ENCODE measurements at regions not wholly inside any gene's neighbourhood (a gene's known extent, or its start where the extent isn't known, plus 50 kb on each side); places are given as distances from the start of the nearest gene placed in this dataset.

- Mint-ChIP-seq H3K27me3 (ENCODE audit: insufficient read depth) (no peaks in the 10 kb centered on the region), H3K4me1 (ENCODE audit: low read depth) (no peaks in the 10 kb centered on the region), H3K4me3 (no peak overlapping the region), H3K27ac (no peak overlapping the region), H3K36me3 (ENCODE audit: low read depth) (no peaks in the 10 kb centered on the region), H3K9me3 (peaks cover 20% of the 10 kb centered on the region)
- TF ChIP-seq CTCF (IDR thresholded peaks at IDR 0.05), result no peak
- no peak for DNase-seq
Measured at GRCh38 chr2:142594935-142595334, 282.5 kb upstream of the KYNU start.

- Mint-ChIP-seq H3K9me3 (peaks cover 28% of the 10 kb centered on the region), H3K27me3 (ENCODE audit: insufficient read depth) (no peaks in the 10 kb centered on the region), H3K4me3 (no peak overlapping the region), H3K4me1 (ENCODE audit: low read depth) (no peaks in the 10 kb centered on the region), H3K27ac (no peak overlapping the region), H3K36me3 (ENCODE audit: low read depth) (no peaks in the 10 kb centered on the region)
- DNase-seq, result no peak
- no peak for TF ChIP-seq CTCF (IDR thresholded peaks at IDR 0.05)
Measured at GRCh38 chr2:142592171-142592570, 285.3 kb upstream of the KYNU start.

- H3K4me3 Mint-ChIP-seq, result no peak overlapping the region
- no peaks in the 10 kb centered on the region for H3K27me3 Mint-ChIP-seq (ENCODE audit: insufficient read depth)
- H3K36me3 Mint-ChIP-seq (ENCODE audit: low read depth), result no peaks in the 10 kb centered on the region
- no peak for DNase-seq
- H3K27ac Mint-ChIP-seq, result no peak overlapping the region
- no peaks in the 10 kb centered on the region for H3K4me1 Mint-ChIP-seq (ENCODE audit: low read depth)
- TF ChIP-seq CTCF (IDR thresholded peaks at IDR 0.05), result no peak
- peaks cover 32% of the 10 kb centered on the region for H3K9me3 Mint-ChIP-seq
Measured at GRCh38 chr2:142591420-142591819, 286.0 kb upstream of the KYNU start.

- no peak for DNase-seq
- no peaks in the 10 kb centered on the region for H3K4me1 Mint-ChIP-seq (ENCODE audit: low read depth)
- H3K27ac Mint-ChIP-seq, result no peak overlapping the region
- H3K36me3 Mint-ChIP-seq (ENCODE audit: low read depth), result no peaks in the 10 kb centered on the region
- H3K27me3 Mint-ChIP-seq (ENCODE audit: insufficient read depth), result no peaks in the 10 kb centered on the region
- H3K4me3 Mint-ChIP-seq, result no peak overlapping the region
- TF ChIP-seq CTCF (IDR thresholded peaks at IDR 0.05), result no peak
- H3K9me3 Mint-ChIP-seq, result peaks cover 31% of the 10 kb centered on the region
Measured at GRCh38 chr2:142588269-142588668, 289.2 kb upstream of the KYNU start.

GRCh38 chr2:142586693-142587580 lies 290.5 kb upstream of the KYNU start:
- Mint-ChIP-seq H3K9me3 (peaks cover 43% of the 10 kb centered on the region), H3K27me3 (ENCODE audit: insufficient read depth) (no peaks in the 10 kb centered on the region), H3K4me1 (ENCODE audit: low read depth) (no peaks in the 10 kb centered on the region), H3K4me3 (no peak overlapping the region), H3K36me3 (ENCODE audit: low read depth) (no peaks in the 10 kb centered on the region), H3K27ac (no peak overlapping the region)
- DNase-seq, result no peak
- no peak for TF ChIP-seq CTCF (IDR thresholded peaks at IDR 0.05)

Data from HFFc6 (cell line).